Stimulated activated naive CD8-positive, alpha-beta T cell treated with anti-CD3 and anti-CD28 coated beads, Interleukin-15, Interleukin-2, amounts not matched to agents 100 U/mL and 50 U/mL, for 24 hours (primary cell): ENCODE measurements at regions not wholly inside any gene's neighbourhood (a gene's known extent, or its start where the extent isn't known, plus 50 kb on each side); places are given as distances from the start of the nearest gene placed in this dataset.
"Not testable (repeated sequence)": the region's sequence is repeated elsewhere in the genome, so short reads cannot be mapped to it uniquely, and the experiment has no call there.

Source experiments
- ATAC-seq: fragments of 150-1000 bp; cut with Tn5 transposase; one replicate; pipeline ENCODE4 v1.10.0; 2021
- DNase-seq: peaks from one replicate; pipeline ENCODE4 v3.0.0; 2021

- no peak for DNase-seq
- no peak for ATAC-seq
These were observed 90.3 kb downstream of the RPL27A start for GRCh38 chr11:8772571-8773519.

GRCh38 chr11:8773916-8774539, 91.4 kb downstream of the RPL27A start:
- ATAC-seq (no peak), DNase-seq (no peak)

DNA sequence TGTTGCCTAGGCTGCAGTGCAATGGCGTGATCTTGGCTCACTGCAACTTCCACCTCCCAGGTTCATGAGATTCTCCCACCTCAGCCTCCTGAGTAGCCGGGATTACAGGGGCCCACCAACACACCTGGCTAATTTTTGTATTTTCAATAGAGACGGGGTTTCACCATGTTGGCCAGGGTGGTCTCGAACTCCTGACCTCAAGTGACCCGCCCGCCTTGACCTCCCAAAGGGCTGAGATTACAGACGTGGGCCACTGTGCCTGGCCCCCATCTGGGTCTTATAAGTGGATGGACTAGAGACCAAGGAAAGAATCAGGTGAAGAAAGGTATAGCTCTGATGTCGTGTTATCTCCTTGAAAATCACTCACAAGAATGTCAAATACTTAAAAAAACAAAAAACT, 92.3 kb downstream of the RPL27A start:
- ATAC-seq, result not testable (repeated sequence)

DNA sequence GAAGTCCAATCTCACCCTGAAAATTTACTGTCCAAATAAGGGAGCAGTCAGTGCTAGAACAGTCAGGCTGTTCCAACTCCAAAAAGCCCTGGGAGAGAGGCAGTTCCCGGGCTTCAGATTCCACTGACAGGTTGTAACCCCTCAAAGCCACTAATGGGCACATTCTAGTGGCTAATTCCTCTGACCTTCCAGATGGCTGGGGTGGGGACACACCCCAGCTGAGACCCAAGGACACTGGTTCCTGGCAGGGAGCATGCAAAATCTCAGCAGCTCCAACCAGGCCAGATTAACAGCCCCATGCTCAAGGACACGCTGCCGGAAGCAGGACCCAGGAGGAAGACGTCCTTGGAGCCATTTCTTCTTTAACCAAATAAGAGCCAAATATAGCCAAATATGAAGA, 92.7 kb downstream of the RPL27A start:
- no peak for DNase-seq

More for the DNA sequence above, 92.3 kb downstream of the RPL27A start:
- DNase-seq, result not testable (repeated sequence)

GRCh38 chr11:8775734-8776133, 93.1 kb downstream of the RPL27A start:
- ATAC-seq (no peak), DNase-seq (no peak)

More for the DNA sequence above, 92.7 kb downstream of the RPL27A start:
- ATAC-seq, result no peak

GRCh38 chr11:8776209-8776608, 93.6 kb downstream of the RPL27A start:
- ATAC-seq (no peak), DNase-seq (no peak)

- no peak for DNase-seq
- ATAC-seq, result no peak
These were observed 95.5 kb downstream of the RPL27A start for GRCh38 chr11:8777907-8778767.

GRCh38 chr11:8779107-8779506, 96.5 kb downstream of the RPL27A start:
- DNase-seq (no peak), ATAC-seq (no peak)

DNA sequence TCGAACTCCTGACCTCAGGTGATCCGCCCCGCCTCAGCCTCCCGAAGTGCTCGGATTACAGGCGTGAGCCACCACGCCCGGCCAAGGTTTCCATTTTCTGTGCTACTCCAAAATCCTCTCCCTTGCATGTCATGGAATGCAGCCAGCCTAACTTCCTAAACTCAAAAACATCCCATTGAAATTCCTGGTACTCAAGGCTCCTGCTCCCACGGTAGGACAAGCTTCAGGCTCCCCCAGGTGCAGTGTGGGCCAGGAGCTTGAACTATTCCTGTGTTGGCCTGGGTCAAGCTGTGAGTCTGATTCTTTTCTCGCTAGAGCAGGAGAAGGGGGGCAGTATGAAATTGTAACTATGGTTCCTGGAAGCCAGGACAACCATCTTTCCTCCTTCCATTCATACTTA, 97.1 kb downstream of the RPL27A start:
- ATAC-seq (no peak), DNase-seq (no peak)

- no peak for ATAC-seq
- DNase-seq, result no peak
These were observed 102.4 kb downstream of the RPL27A start for GRCh38 chr11:8784954-8785353.

- ATAC-seq, result no peak
- no peak for DNase-seq
These were observed 102.9 kb downstream of the RPL27A start for GRCh38 chr11:8785457-8785856.

DNA sequence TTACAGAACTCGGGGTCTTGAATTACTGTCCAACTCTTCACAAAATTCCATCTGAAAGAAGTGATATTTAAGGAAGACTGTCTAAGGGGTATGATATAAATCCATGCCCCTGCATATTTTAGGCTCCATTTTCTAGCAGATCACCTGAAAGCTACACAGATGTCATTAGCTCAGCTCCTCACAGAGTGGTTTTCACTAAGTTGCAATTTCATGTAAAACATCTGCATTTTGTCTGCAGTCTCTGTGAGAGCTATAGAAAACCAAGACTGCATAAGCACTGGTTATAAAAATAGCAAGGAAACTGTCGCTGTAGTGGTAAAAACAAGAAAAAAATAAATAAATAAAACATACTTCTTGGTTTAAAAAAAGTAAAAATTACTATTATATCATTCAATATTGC, 103.4 kb downstream of the RPL27A start:
- no peak for DNase-seq
- no peak for ATAC-seq

- ATAC-seq (no peak), DNase-seq (no peak)
These were observed 104.3 kb downstream of the RPL27A start for GRCh38 chr11:8786933-8787332.

DNA sequence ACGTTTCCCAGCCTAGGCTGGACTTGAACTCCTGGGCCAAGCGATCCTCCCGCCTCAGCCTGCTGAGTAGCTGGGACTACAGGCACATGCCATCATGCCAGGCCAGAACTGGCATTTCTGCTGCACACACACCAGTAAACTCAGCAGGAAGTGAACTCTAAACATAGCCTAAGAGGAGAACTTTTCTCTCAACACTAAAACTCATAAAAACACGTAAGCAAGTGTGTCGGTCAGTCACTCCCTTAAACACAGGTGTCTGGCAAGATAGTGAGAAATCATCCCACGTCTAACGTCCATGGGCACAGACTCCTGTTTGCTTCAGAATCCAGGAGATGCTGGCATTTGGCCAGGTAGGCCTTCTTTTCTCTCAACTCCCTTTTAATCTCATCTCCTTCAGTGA, 104.8 kb downstream of the RPL27A start:
- ATAC-seq, result no peak
- DNase-seq, result no peak

- ATAC-seq (no peak), DNase-seq (no peak)
These were observed 106.0 kb downstream of the RPL27A start for GRCh38 chr11:8788616-8789015.

- ATAC-seq, result no peak
- no peak for DNase-seq
These were observed 107.3 kb downstream of the RPL27A start for GRCh38 chr11:8789864-8790263.

GRCh38 chr11:8790968-8791367, 108.4 kb downstream of the RPL27A start:
- ATAC-seq (no peak), DNase-seq (no peak)

GRCh38 chr11:8792710-8793109, 110.1 kb downstream of the RPL27A start:
- ATAC-seq, result no peak
- DNase-seq, result no peak

- ATAC-seq (no peak), DNase-seq (no peak)
These were observed 110.7 kb downstream of the RPL27A start for GRCh38 chr11:8793114-8793777.

GRCh38 chr11:8794126-8794525, 111.5 kb downstream of the RPL27A start:
- ATAC-seq, result no peak

GRCh38 chr11:8794677-8795103, 112.1 kb downstream of the RPL27A start:
- DNase-seq (no peak), ATAC-seq (no peak)

More at GRCh38 chr11:8794126-8794525, 111.5 kb downstream of the RPL27A start:
- DNase-seq, result no peak

GRCh38 chr11:8796941-8797340, 114.0 kb upstream of the AKIP1 start:
- ATAC-seq, result no peak
- no peak for DNase-seq
